ENCODE measurements at regions not wholly inside any gene's neighbourhood (a gene's known extent, or its start where the extent isn't known, plus 50 kb on each side); places are given as distances from the start of the nearest gene placed in this dataset.
"Not testable (repeated sequence)": the region's sequence is repeated elsewhere in the genome, so short reads cannot be mapped to it uniquely, and the experiment has no call there.

DNA sequence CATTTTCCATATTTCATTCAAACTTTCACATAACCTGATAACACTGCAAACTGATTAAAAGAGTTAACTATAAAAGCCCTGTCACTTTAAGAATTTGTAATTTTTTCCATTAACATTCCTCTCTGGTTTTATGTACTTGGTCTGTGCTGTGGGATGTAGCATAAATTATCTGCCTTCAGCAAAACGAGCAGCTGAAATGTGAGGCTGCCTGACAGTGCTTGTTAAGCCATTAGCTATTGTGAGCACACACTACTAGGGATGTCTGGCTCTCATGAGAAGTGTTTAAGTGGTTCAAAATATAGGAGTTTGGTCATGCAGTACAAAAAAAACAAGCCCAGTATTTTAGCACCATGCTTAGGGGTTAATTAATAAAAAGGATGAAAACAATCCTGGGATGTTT lies 63.0 kb downstream of the HOXA1 start:
- ChIA-PET POLR2A (no interaction called here), CTCF (no interaction called here)
- no peak for ATAC-seq
- no peaks in the 10 kb centered on the region for H3K36me3 Mint-ChIP-seq (ENCODE audit: low read depth)
- no peaks in the 10 kb centered on the region for H3K9me3 Mint-ChIP-seq (ENCODE audit: low read depth)
- intact Hi-C loops (cut with DNase I, micrococcal nuclease), result loop anchor here in 1 of 2 experiments (5.0 kb wide), 1 partner anchor 166 kb away; no protein-coding TSS in a partner anchor
- H3K4me1 Mint-ChIP-seq, result peaks cover 24% of the 10 kb centered on the region
- DNase-seq, result no peak
- H3K27ac Mint-ChIP-seq, result peak overlapping the region; percentile 67
- H3K27me3 Mint-ChIP-seq, result no peaks in the 10 kb centered on the region
- H3K4me3 Mint-ChIP-seq, result no peak overlapping the region

DNA sequence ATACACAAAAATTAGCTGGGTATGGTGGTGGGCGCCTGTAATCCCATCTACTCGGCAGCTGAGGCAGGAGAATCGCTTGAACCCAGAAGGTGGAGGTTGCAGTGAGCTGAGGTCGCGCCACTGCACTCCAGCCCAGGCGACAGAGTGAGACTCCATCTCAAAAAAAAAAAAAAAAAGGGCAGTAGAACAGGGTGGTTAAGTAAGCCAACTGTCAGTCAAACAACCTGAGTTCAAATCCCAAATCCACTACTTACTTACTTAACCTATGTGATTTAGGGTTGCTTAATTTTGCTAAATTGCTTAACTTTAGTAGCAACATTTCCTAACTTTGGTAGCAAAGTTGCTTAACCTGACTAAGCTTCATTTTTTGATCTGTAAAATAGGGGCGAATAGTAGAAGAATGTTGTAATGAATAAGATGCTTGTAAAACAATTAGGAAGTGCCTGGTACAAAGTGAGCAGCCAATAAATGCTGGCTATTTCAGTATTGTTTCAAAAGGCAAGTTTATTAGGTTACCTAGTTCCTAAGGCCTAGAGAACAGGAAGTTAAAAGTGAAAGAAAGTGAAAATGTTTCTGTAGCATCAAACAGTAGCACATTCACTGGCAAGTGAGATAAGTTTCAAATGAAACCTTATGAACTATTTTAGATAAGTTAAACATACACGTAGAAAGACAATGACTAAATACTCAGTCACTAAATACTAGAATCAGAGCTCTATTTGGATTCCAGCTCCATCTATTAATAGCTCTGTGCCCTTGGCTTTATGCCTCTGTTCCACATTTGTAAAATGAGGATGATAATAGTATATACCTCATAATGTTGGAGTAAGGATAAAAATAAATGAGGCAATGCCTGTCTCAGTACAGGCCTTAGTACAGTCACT lies 64.3 kb downstream of the HOXA1 start:
- peak overlapping the region; percentile 22 for H3K4me3 Mint-ChIP-seq
- H3K36me3 Mint-ChIP-seq (ENCODE audit: low read depth), result no peaks in the 10 kb centered on the region
- CTCF ChIA-PET, result interaction anchor here (0.5 to 0.7 kb wide), 3 partner anchors 65 to 191 kb away, joined by 3 read pairs; no protein-coding TSS in a partner anchor
- POLR2A ChIA-PET, result no interaction called here
- peak overlapping the region; percentile 80 for H3K27ac Mint-ChIP-seq
- H3K4me1 Mint-ChIP-seq, result peaks cover 24% of the 10 kb centered on the region
- intact Hi-C loops (cut with DNase I, micrococcal nuclease), result loop anchor here in 1 of 2 experiments (5.0 kb wide), 1 partner anchor 164 kb away; no protein-coding TSS in a partner anchor
- H3K9me3 Mint-ChIP-seq (ENCODE audit: low read depth), result no peaks in the 10 kb centered on the region
- DNase-seq (no peak), ATAC-seq (peak; percentile 84)
- H3K27me3 Mint-ChIP-seq, result no peaks in the 10 kb centered on the region

DNA sequence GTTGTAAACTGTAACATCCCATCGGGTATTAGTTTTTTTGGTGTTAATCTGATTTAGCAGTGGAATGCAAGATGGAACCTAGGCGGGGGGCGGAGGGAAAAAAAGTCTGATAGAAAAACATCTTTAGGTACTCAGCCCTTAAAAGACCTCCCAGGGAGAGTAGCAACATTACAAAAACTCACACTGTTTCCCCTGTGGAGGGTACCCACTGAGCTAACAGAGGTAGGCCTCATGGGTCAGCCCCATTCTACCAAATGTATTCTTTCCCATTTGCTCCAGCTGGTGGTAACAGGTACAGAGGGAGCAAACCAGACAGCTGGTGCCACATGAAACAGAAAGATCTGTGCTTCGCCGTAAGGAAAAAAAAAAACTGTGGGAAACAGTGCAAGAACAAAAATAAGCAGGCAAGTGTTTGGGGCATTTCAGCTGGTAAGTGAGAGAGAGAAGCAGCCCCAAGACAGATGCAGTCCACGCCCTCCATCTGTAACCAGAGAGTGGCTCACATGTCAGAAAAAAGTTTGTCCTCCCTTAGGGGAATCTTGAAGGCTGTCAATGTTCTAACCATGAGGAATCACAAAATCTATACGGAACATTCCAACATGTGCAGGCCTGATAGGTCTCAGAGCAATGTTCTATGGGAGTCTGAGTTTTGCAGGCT lies 65.3 kb downstream of the HOXA1 start:
- no peaks in the 10 kb centered on the region for H3K36me3 Mint-ChIP-seq (ENCODE audit: low read depth)
- no peak for DNase-seq
- H3K27me3 Mint-ChIP-seq, result no peaks in the 10 kb centered on the region
- intact Hi-C loops (cut with DNase I, micrococcal nuclease), result loop anchor here in 1 of 2 experiments (5.0 kb wide), 1 partner anchor 163 kb away; no protein-coding TSS in a partner anchor
- peaks cover 24% of the 10 kb centered on the region for H3K4me1 Mint-ChIP-seq
- CTCF ChIA-PET, result interaction anchor here (0.7 kb wide), 1 partner anchor 343 kb away, joined by 3 read pairs; no protein-coding TSS in a partner anchor
- H3K27ac Mint-ChIP-seq, result peak overlapping the region; percentile 48
- POLR2A ChIA-PET, result no interaction called here
- H3K9me3 Mint-ChIP-seq (ENCODE audit: low read depth), result no peaks in the 10 kb centered on the region
- ATAC-seq, result no peak
- no peak overlapping the region for H3K4me3 Mint-ChIP-seq

DNA sequence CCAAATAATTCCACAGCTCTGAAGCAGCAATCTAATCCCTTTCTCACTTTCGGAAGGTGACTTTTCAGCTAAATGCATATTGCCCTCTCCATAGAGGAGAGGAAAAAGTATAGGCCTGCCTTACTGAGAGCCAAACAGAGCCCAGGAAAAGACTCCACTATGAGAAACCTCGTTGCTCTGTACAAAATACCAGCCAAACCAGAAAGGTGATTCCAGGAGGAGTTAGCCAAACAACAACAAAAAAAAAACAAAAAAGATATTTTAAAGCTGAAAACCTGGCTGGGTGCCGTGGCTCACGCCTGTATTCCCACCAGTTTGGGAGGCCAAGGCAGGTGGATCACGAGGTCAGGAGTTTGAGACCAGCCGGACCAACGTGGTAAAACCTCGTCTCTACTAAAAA lies 70.5 kb downstream of the HOXA1 start:
- no peaks in the 10 kb centered on the region for H3K36me3 Mint-ChIP-seq (ENCODE audit: low read depth)
- H3K27ac Mint-ChIP-seq, result no peak overlapping the region
- ChIA-PET CTCF (no interaction called here), POLR2A (no interaction called here)
- DNase-seq (no peak), ATAC-seq (no peak)
- no peaks in the 10 kb centered on the region for H3K4me1 Mint-ChIP-seq
- no peaks in the 10 kb centered on the region for H3K9me3 Mint-ChIP-seq (ENCODE audit: low read depth)
- intact Hi-C loops (cut with DNase I, micrococcal nuclease), result no loop called here
- peaks cover 2% of the 10 kb centered on the region for H3K27me3 Mint-ChIP-seq
- no peak overlapping the region for H3K4me3 Mint-ChIP-seq

- no peaks in the 10 kb centered on the region for H3K4me1 Mint-ChIP-seq
- no peaks in the 10 kb centered on the region for H3K36me3 Mint-ChIP-seq (ENCODE audit: low read depth)
- no peak overlapping the region for H3K4me3 Mint-ChIP-seq
- peaks cover 19% of the 10 kb centered on the region for H3K27me3 Mint-ChIP-seq
- H3K9me3 Mint-ChIP-seq (ENCODE audit: low read depth), result peaks cover 6% of the 10 kb centered on the region
- ATAC-seq (no peak), DNase-seq (no peak)
- no peak overlapping the region for H3K27ac Mint-ChIP-seq
- POLR2A ChIA-PET, result no interaction called here
- CTCF ChIA-PET, result interaction anchor here (0.7 to 1.2 kb wide), 2 partner anchors 32 to 323 kb away, joined by 3 to 4 read pairs; no protein-coding TSS in a partner anchor
- intact Hi-C loops (cut with DNase I, micrococcal nuclease), result no loop called here
These were observed 85.7 kb downstream of the HOXA1 start for GRCh38 chr7:27010068-27010467.

DNA sequence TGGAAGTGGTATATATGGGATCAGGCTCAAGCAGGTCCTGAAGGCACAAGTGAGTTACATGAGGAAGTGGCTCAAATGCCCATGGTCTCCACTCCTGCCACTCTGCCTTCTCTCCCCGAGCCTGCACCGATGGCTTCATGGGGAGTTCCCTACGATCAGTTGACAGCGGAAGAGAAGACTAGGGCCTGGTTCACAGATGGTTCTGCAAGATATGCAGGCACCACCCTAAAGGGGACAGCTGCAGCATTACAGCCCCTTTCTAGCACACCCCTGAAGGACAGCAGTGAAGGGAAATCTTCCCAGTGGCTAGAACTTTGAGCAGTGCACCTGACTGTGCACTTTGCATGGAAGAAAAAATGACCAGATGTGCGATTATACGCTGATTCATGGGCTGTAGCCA lies 95.3 kb downstream of the HOXA1 start:
- ChIA-PET POLR2A (no interaction called here), CTCF (no interaction called here)
- Mint-ChIP-seq H3K9me3 (ENCODE audit: low read depth) (peaks cover 6% of the 10 kb centered on the region), H3K36me3 (ENCODE audit: low read depth) (no peaks in the 10 kb centered on the region), H3K4me3 (no peak overlapping the region), H3K27me3 (no peaks in the 10 kb centered on the region), H3K4me1 (no peaks in the 10 kb centered on the region), H3K27ac (no peak overlapping the region)
- ATAC-seq (no peak), DNase-seq (no peak)
- intact Hi-C loops (cut with DNase I, micrococcal nuclease), result no loop called here

GRCh38 chr7:26998284-26998683 lies 97.5 kb downstream of the HOXA1 start:
- H3K36me3 Mint-ChIP-seq (ENCODE audit: low read depth); H3K27me3 Mint-ChIP-seq; H3K9me3 Mint-ChIP-seq (ENCODE audit: low read depth); DNase-seq; H3K27ac Mint-ChIP-seq; POLR2A ChIA-PET; H3K4me1 Mint-ChIP-seq; CTCF ChIA-PET; ATAC-seq; intact Hi-C loops (cut with DNase I, micrococcal nuclease); H3K4me3 Mint-ChIP-seq: not testable (repeated sequence)

DNA sequence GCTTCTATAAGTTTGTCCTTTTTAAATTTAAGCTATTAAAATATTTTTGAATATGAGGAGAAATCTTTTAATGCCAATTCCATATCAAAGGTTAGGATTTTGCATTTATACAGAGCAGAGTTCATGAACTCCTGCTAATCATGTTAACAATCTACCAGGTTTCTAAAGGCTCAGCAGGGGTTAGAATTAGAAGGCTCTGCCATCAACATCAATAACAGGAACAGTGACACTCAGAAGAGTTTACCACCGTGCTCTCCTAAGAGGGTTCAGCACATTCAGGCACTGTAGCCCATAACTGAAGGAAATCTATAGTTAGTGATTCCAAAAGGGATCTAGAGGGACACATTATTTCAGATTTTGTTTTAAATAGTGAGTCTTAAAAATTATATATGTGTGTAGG lies 100.1 kb downstream of the HOXA1 start:
- intact Hi-C loops (cut with DNase I, micrococcal nuclease), result no loop called here
- Mint-ChIP-seq H3K9me3 (ENCODE audit: low read depth) (peaks cover 5% of the 10 kb centered on the region), H3K4me1 (no peaks in the 10 kb centered on the region), H3K36me3 (ENCODE audit: low read depth) (no peaks in the 10 kb centered on the region), H3K4me3 (no peak overlapping the region), H3K27me3 (no peaks in the 10 kb centered on the region), H3K27ac (no peak overlapping the region)
- ATAC-seq (no peak), DNase-seq (no peak)
- CTCF ChIA-PET, result no interaction called here
- POLR2A ChIA-PET, result no interaction called here

DNA sequence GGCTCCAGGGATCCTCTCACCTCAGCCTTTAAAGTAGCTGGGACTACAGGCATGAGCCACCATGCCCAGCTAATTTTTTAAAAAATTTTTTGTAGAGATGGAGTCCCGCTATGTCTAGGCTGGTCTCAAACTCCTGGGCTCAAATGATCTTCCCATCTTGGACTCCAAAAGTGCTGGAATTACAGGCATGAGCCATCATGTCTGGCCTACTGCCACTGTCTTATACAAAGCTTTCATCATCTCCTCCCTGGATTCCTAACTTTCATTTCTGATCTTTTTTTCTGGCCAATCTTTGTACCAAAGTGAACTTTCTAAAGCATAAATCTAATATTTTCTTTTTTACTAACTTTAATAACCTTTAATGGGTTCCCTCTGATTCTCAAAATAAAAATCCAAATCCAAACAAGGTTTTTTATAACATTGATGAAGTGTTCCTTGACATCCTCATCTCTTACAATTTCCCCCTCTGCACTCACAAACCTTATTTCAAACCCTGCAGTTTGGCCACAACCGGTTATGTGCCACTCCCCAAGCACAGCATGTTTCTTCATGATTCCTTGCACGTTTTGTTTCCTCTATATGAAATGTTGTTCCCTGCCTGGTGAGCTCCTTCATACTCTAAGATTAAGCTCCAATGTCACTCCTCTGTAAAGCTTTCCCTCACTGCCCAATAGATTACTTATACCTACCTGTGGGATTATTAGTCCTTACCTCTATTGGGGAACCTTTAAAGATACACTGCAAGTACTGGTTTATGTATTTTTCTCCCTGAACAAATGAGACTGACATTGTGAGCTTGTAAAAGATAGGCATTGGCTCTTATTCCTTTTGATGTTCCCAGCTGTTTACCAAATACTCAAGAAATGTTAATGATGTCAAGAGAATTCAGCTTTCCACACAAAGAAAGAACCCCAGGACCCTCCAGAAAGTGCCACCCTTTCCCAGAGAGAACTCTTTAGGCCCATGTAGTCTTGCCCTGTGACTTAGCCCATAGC lies 101.7 kb downstream of the HOXA1 start:
- ATAC-seq (no peak), DNase-seq (no peak)
- POLR2A ChIA-PET, result no interaction called here
- Mint-ChIP-seq H3K9me3 (ENCODE audit: low read depth) (peaks cover 5% of the 10 kb centered on the region), H3K27me3 (no peaks in the 10 kb centered on the region), H3K4me3 (no peak overlapping the region), H3K4me1 (no peaks in the 10 kb centered on the region), H3K27ac (no peak overlapping the region), H3K36me3 (ENCODE audit: low read depth) (no peaks in the 10 kb centered on the region)
- intact Hi-C loops (cut with DNase I, micrococcal nuclease), result no loop called here
- CTCF ChIA-PET, result no interaction called here

- no peaks in the 10 kb centered on the region for H3K9me3 Mint-ChIP-seq (ENCODE audit: low read depth)
- no peaks in the 10 kb centered on the region for H3K27me3 Mint-ChIP-seq
- intact Hi-C loops (cut with DNase I, micrococcal nuclease), result no loop called here
- H3K4me3 Mint-ChIP-seq, result no peak overlapping the region
- ChIA-PET POLR2A (no interaction called here), CTCF (no interaction called here)
- no peaks in the 10 kb centered on the region for H3K36me3 Mint-ChIP-seq (ENCODE audit: low read depth)
- H3K27ac Mint-ChIP-seq, result no peak overlapping the region
- no peak for ATAC-seq
- H3K4me1 Mint-ChIP-seq, result no peaks in the 10 kb centered on the region
- no peak for DNase-seq
These were observed 103.1 kb downstream of the HOXA1 start for GRCh38 chr7:26992670-26993069.

- H3K4me1 Mint-ChIP-seq, result no peaks in the 10 kb centered on the region
- no peak overlapping the region for H3K4me3 Mint-ChIP-seq
- no peaks in the 10 kb centered on the region for H3K9me3 Mint-ChIP-seq (ENCODE audit: low read depth)
- DNase-seq, result no peak
- ChIA-PET CTCF (no interaction called here), POLR2A (no interaction called here)
- H3K27me3 Mint-ChIP-seq, result no peaks in the 10 kb centered on the region
- intact Hi-C loops (cut with DNase I, micrococcal nuclease), result no loop called here
- no peaks in the 10 kb centered on the region for H3K36me3 Mint-ChIP-seq (ENCODE audit: low read depth)
- ATAC-seq, result no peak
- no peak overlapping the region for H3K27ac Mint-ChIP-seq
These were observed 104.0 kb downstream of the HOXA1 start for GRCh38 chr7:26991796-26992195.
